ENCODE measurements at regions not wholly inside any gene's neighbourhood (a gene's known extent, or its start where the extent isn't known, plus 50 kb on each side); places are given as distances from the start of the nearest gene placed in this dataset.

- TF ChIP-seq ZNF609 (CRISPR knock-in tag; IDR thresholded peaks at IDR 0.05; ENCODE audit: borderline replicate concordance) (no peak), NR2C2 (CRISPR knock-in tag; IDR thresholded peaks at IDR 0.05) (no peak), NR2C2 (tag; IDR thresholded peaks at IDR 0.05) (no peak), CSDE1 (IDR thresholded peaks at IDR 0.05) (no peak), EZH2 (IDR thresholded peaks at IDR 0.05; ENCODE audit: borderline replicate concordance, low read depth, low read length) (no peak)
These were observed 166.6 kb upstream of the KHDRBS2 start for GRCh38 chr6:62452586-62452985.

All from K562 (cell line).